ENCODE measurements at regions not wholly inside any gene's neighbourhood (a gene's known extent, or its start where the extent isn't known, plus 50 kb on each side); places are given as distances from the start of the nearest gene placed in this dataset.

- ATAC-seq (no peak), DNase-seq (no peak)
- Histone ChIP-seq H3K27ac (no peak overlapping the region), H3K9me3 (no peaks in the 10 kb centered on the region), H3K4me3 (no peak overlapping the region), H3K27me3 (no peaks in the 10 kb centered on the region), H3K36me3 (no peaks in the 10 kb centered on the region), H3K4me1 (no peaks in the 10 kb centered on the region)
- intact Hi-C loops (cut with DNase I; ENCODE audit: low total_unique reads) (no loop called here), in situ Hi-C loops (cut with MboI; ENCODE audit: low sequenced_read_pairs in 4 of 4) (no loop called here)
- no peak for TF ChIP-seq POLR2A (IDR thresholded peaks at IDR 0.05)
- TF ChIP-seq CTCF (IDR thresholded peaks at IDR 0.05 in 4 of 5, conservative IDR thresholded peaks at IDR 0.05 in 1 of 5): no peak
Observed at GRCh38 chr1:95733031-95733430, 499.0 kb downstream of the RWDD3 start.

- Histone ChIP-seq H3K9me3 (no peaks in the 10 kb centered on the region), H3K4me3 (no peak overlapping the region), H3K27ac (no peak overlapping the region), H3K4me1 (no peaks in the 10 kb centered on the region), H3K36me3 (no peaks in the 10 kb centered on the region), H3K27me3 (no peaks in the 10 kb centered on the region)
- intact Hi-C loops (cut with DNase I; ENCODE audit: low total_unique reads) (no loop called here), in situ Hi-C loops (cut with MboI; ENCODE audit: low sequenced_read_pairs in 4 of 4) (no loop called here)
- DNase-seq (no peak), ATAC-seq (no peak)
- no peak for TF ChIP-seq CTCF (IDR thresholded peaks at IDR 0.05 in 4 of 5, conservative IDR thresholded peaks at IDR 0.05 in 1 of 5)
- TF ChIP-seq POLR2A (IDR thresholded peaks at IDR 0.05): no peak
Observed at GRCh38 chr1:95733671-95734070, 499.7 kb downstream of the RWDD3 start.

GRCh38 chr1:95734560-95734959, 500.6 kb downstream of the RWDD3 start:
- Histone ChIP-seq H3K9me3 (no peaks in the 10 kb centered on the region), H3K27me3 (no peaks in the 10 kb centered on the region), H3K27ac (no peak overlapping the region), H3K36me3 (no peaks in the 10 kb centered on the region), H3K4me1 (no peaks in the 10 kb centered on the region), H3K4me3 (no peak overlapping the region)
- DNase-seq: no peak
- TF ChIP-seq CTCF (IDR thresholded peaks at IDR 0.05 in 4 of 5, conservative IDR thresholded peaks at IDR 0.05 in 1 of 5) (no peak), POLR2A (IDR thresholded peaks at IDR 0.05) (no peak)
- intact Hi-C loops (cut with DNase I; ENCODE audit: low total_unique reads) (no loop called here), in situ Hi-C loops (cut with MboI; ENCODE audit: low sequenced_read_pairs in 4 of 4) (no loop called here)
- ATAC-seq: no peak

GRCh38 chr1:95742591-95743089, 508.6 kb downstream of the RWDD3 start:
- Histone ChIP-seq H3K4me1 (no peaks in the 10 kb centered on the region), H3K36me3 (no peaks in the 10 kb centered on the region), H3K4me3 (no peak overlapping the region), H3K27me3 (no peaks in the 10 kb centered on the region), H3K27ac (no peak overlapping the region), H3K9me3 (no peaks in the 10 kb centered on the region)
- intact Hi-C loops (cut with DNase I; ENCODE audit: low total_unique reads) (no loop called here), in situ Hi-C loops (cut with MboI; ENCODE audit: low sequenced_read_pairs in 4 of 4) (no loop called here)
- DNase-seq (no peak), ATAC-seq (no peak)
- no peak for TF ChIP-seq CTCF (IDR thresholded peaks at IDR 0.05 in 4 of 5, conservative IDR thresholded peaks at IDR 0.05 in 1 of 5)
- no peak for TF ChIP-seq POLR2A (IDR thresholded peaks at IDR 0.05)

GRCh38 chr1:95744731-95745130, 510.7 kb downstream of the RWDD3 start:
- H3K27me3 ChIP-seq: no peaks in the 10 kb centered on the region
- intact Hi-C loops (cut with DNase I; ENCODE audit: low total_unique reads) (no loop called here), in situ Hi-C loops (cut with MboI; ENCODE audit: low sequenced_read_pairs in 4 of 4) (no loop called here)
- TF ChIP-seq POLR2A (IDR thresholded peaks at IDR 0.05) (no peak), CTCF (IDR thresholded peaks at IDR 0.05 in 4 of 5, conservative IDR thresholded peaks at IDR 0.05 in 1 of 5) (no peak)
- H3K4me3 ChIP-seq: no peak overlapping the region
- no peak for DNase-seq
- ATAC-seq: no peak
- no peak overlapping the region for H3K27ac ChIP-seq
- no peaks in the 10 kb centered on the region for H3K9me3 ChIP-seq
- no peaks in the 10 kb centered on the region for H3K4me1 ChIP-seq
- H3K36me3 ChIP-seq: no peaks in the 10 kb centered on the region

Data from gastrocnemius medialis (tissue), 4 donors.